ENCODE measurements at regions not wholly inside any gene's neighbourhood (a gene's known extent, or its start where the extent isn't known, plus 50 kb on each side); places are given as distances from the start of the nearest gene placed in this dataset.

DNA sequence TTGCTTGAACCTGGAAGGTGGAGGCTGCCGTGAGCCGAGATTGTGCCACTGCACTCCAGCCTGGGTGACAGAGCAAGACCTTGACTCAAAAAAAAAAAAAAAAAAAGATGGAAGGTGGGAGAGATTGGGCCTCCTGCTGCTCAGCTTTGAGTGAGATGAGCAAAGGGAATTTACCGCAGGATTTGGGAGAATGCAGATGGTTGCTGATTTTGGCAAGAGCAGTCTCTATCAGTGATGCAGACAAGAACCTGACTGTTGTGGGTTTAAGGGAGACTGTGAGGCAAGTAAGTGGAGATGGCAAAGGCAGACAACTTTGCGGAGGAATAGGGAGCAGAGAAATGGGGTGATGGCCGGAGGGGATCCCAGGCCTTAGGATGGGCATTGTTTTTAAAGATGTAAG is 1140.8 kb upstream of the AUTS2 start:
- TF ChIP-seq, protein P1, sequence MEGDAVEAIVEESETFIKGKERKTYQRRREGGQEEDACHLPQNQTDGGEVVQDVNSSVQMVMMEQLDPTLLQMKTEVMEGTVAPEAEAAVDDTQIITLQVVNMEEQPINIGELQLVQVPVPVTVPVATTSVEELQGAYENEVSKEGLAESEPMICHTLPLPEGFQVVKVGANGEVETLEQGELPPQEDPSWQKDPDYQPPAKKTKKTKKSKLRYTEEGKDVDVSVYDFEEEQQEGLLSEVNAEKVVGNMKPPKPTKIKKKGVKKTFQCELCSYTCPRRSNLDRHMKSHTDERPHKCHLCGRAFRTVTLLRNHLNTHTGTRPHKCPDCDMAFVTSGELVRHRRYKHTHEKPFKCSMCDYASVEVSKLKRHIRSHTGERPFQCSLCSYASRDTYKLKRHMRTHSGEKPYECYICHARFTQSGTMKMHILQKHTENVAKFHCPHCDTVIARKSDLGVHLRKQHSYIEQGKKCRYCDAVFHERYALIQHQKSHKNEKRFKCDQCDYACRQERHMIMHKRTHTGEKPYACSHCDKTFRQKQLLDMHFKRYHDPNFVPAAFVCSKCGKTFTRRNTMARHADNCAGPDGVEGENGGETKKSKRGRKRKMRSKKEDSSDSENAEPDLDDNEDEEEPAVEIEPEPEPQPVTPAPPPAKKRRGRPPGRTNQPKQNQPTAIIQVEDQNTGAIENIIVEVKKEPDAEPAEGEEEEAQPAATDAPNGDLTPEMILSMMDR (IDR thresholded peaks at IDR 0.05): no peak
- no peak for TF ChIP-seq POLR2A (IDR thresholded peaks at IDR 0.05)
- TF ChIP-seq POLR2AphosphoS5 (IDR thresholded peaks at IDR 0.05): no peak
